ENCODE measurements at regions not wholly inside any gene's neighbourhood (a gene's known extent, or its start where the extent isn't known, plus 50 kb on each side); places are given as distances from the start of the nearest gene placed in this dataset.
"Not testable (repeated sequence)": the region's sequence is repeated elsewhere in the genome, so short reads cannot be mapped to it uniquely, and the experiment has no call there.

DNA sequence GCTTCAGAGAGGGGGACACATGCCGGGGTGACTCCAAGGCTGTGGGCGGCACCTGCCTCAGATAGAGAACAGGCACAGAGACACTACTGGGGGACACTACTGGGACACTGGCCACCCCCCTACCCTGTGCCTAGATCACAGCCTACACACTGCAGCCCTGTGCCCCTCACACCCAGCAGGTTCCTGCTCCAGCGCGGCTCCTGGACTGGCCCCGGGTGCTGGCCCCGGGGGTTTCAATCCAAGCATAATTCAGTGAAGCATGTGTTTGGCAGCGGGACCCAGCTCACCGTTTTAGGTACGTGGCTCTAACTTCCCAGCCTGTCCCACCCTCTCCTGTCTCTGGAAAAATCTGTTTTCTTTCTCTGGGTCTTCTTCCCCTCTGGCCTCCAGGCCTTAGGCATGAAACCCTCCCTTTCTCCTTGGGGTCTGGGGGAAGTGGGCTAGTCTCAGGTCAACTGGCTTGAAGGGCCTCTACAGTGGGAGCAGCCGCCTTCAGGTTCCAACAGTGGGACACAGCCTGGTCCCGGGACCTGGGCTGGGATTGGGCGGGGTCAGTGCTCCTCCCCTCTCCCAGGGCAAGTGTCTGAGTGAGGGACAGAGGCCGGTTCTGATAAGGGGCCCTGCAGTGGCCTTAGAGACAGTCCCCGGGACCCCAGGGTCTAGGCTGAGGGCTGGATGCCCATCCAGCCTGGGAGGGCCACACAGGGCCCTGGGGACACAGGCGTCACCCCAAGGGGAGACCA lies 98.8 kb downstream of the CRYBB2 start:
- no peak overlapping the region for H3K4me3 ChIP-seq
- ATAC-seq (peak in 1 of 4 donors; percentile 7), DNase-seq (no peak)
- no peaks in the 10 kb centered on the region for H3K4me1 ChIP-seq
- no peaks in the 10 kb centered on the region for H3K9me3 ChIP-seq
- no peak for TF ChIP-seq POLR2A (IDR thresholded peaks at IDR 0.05)
- TF ChIP-seq, protein P1, sequence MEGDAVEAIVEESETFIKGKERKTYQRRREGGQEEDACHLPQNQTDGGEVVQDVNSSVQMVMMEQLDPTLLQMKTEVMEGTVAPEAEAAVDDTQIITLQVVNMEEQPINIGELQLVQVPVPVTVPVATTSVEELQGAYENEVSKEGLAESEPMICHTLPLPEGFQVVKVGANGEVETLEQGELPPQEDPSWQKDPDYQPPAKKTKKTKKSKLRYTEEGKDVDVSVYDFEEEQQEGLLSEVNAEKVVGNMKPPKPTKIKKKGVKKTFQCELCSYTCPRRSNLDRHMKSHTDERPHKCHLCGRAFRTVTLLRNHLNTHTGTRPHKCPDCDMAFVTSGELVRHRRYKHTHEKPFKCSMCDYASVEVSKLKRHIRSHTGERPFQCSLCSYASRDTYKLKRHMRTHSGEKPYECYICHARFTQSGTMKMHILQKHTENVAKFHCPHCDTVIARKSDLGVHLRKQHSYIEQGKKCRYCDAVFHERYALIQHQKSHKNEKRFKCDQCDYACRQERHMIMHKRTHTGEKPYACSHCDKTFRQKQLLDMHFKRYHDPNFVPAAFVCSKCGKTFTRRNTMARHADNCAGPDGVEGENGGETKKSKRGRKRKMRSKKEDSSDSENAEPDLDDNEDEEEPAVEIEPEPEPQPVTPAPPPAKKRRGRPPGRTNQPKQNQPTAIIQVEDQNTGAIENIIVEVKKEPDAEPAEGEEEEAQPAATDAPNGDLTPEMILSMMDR (IDR thresholded peaks at IDR 0.05) = no peak
- H3K27me3 ChIP-seq = no peaks in the 10 kb centered on the region
- 86% methylated on average over 3 of the region's 15 CpGs for WGBS (ENCODE audit: insufficient coverage, low coverage, low lambda C conversion rate, missing lambda C conversion rate)
- H3K27ac ChIP-seq = no peak overlapping the region
- intact Hi-C loops (cut with DNase I) = no loop called here
- H3K36me3 ChIP-seq = no peaks in the 10 kb centered on the region

DNA sequence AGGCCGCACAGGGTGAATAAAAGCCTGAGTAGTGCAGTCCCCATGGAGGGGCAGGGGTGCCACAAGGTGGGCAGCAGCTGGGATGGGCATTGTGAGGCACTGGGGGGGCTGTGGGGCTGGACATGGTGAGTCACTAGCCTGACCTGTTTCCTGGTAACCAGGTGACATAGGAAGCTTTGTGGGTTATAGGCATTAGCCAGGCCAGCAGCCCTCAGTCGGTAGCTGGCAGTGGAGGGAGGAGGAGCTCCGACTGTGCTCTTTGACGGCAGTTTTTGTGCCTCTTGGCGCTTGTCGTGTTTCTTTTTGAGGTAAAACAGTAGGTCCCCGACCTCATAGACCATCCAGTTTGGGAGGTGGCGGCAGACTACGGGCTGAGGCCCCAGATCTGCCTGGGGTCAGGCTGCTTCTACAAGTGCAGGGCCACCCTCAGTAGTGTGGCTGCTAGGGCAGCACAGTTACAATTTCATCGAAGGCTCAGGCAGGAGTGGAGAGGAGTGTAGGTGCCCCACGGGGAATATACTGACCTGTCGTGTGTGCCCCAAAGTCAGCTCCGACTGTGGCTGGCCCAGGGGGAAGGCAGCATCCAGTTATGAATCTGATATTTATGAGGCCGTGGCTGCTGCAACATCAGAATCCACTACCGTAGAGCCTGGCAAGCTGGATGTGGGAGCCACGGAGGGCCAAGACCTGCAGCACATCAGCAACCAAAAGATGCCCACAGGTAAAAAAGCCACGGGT lies 107.7 kb downstream of the CRYBB2 start:
- 52% methylated on average over 5 of the region's 17 CpGs for WGBS (ENCODE audit: insufficient coverage, low coverage, low lambda C conversion rate, missing lambda C conversion rate)
- no peaks in the 10 kb centered on the region for H3K9me3 ChIP-seq
- intact Hi-C loops (cut with DNase I) = no loop called here
- no peaks in the 10 kb centered on the region for H3K27me3 ChIP-seq
- H3K27ac ChIP-seq = no peak overlapping the region
- TF ChIP-seq, protein P1 (IDR thresholded peaks at IDR 0.05) = no peak
- TF ChIP-seq POLR2A (IDR thresholded peaks at IDR 0.05) = no peak
- no peaks in the 10 kb centered on the region for H3K4me1 ChIP-seq
- H3K36me3 ChIP-seq = no peaks in the 10 kb centered on the region
- H3K4me3 ChIP-seq = no peak overlapping the region
- ATAC-seq (no peak), DNase-seq (no peak)

DNA sequence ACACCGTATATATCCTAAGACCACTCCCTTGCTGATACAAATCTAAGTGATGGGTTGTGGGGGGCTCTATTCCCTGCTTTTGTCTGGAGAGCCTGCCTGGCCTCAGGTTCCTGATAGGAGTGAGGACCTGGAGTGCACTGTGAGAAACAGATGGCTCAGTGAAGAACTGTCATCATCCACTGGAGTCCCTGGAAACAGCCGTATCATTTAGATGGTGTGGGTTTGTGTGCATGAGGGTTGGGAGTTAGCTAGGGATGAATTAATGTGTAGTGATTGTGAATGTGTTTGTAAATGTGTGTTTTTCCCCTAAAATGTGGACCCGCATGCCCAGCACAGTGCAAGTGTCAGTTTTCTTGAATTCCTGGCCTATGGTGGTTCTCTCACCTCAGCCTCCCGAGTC lies 111.6 kb downstream of the CRYBB2 start:
- WGBS (ENCODE audit: insufficient coverage, low coverage, low lambda C conversion rate, missing lambda C conversion rate) = 89% methylated on average over 3 of the region's 4 CpGs
- TF ChIP-seq, protein P1 (IDR thresholded peaks at IDR 0.05) = no peak
- TF ChIP-seq POLR2A (IDR thresholded peaks at IDR 0.05) = no peak
- H3K9me3 ChIP-seq = no peaks in the 10 kb centered on the region
- intact Hi-C loops (cut with DNase I) = no loop called here
- no peak overlapping the region for H3K4me3 ChIP-seq
- DNase-seq (no peak), ATAC-seq (no peak)
- H3K27me3 ChIP-seq = no peaks in the 10 kb centered on the region
- no peaks in the 10 kb centered on the region for H3K4me1 ChIP-seq
- H3K27ac ChIP-seq = no peak overlapping the region
- no peaks in the 10 kb centered on the region for H3K36me3 ChIP-seq

DNA sequence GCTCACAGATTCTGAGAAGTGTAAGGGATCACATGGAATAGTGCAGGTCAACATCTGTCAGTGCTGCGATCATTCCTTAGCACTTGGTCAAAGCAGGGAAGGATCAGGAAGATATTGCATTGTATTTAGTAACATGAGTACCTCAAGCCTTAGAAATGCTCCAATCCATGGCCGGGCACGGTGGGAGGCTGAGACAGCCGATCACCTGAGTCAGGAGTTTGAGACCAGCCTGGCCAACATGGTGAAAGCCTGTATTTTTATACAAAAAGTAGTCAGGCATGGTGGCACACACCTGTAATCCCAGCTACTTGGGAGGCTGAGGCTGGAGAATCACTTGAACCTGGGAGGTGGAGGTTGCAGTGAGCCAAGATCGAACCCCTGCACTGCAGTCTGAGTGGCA lies 112.5 kb downstream of the CRYBB2 start:
- DNase-seq; H3K27me3 ChIP-seq; intact Hi-C loops (cut with DNase I); ATAC-seq; H3K9me3 ChIP-seq; H3K4me3 ChIP-seq; H3K27ac ChIP-seq; H3K36me3 ChIP-seq; H3K4me1 ChIP-seq: not testable (repeated sequence)
- WGBS (ENCODE audit: insufficient coverage, low coverage, low lambda C conversion rate, missing lambda C conversion rate) = 100% methylated on average over 4 of the region's 5 CpGs

DNA sequence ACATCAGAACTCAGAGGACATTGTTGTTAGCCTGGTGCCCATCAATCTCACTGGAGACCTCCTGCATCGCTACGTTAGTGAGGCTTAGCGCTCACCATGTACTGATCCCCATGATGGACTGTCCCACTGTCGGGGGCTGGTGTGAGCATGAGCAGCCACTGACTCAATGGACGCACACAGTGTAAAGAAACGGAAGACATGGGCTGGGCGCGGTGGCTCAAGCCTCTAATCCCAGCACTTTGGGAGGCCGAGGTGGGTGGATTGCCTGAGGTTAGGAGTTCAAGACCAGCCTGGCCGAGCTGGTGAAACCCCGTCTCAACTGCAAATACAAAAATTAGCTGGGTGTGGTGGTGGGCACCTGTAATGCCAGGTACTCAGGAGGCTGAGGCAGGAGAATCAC lies 112.9 kb downstream of the CRYBB2 start:
- no peaks in the 10 kb centered on the region for H3K9me3 ChIP-seq
- intact Hi-C loops (cut with DNase I) = no loop called here
- H3K4me3 ChIP-seq = no peak overlapping the region
- H3K36me3 ChIP-seq = no peaks in the 10 kb centered on the region
- no peak overlapping the region for H3K27ac ChIP-seq
- H3K27me3 ChIP-seq = no peaks in the 10 kb centered on the region
- H3K4me1 ChIP-seq = no peaks in the 10 kb centered on the region
- no peak for TF ChIP-seq POLR2A (IDR thresholded peaks at IDR 0.05)
- TF ChIP-seq, protein P1 (IDR thresholded peaks at IDR 0.05) = no peak
- 92% methylated on average over 8 of the region's 11 CpGs for WGBS (ENCODE audit: insufficient coverage, low coverage, low lambda C conversion rate, missing lambda C conversion rate)
- DNase-seq (no peak), ATAC-seq (no peak)
